Myocyte (in vitro differentiated cells): ENCODE measurements at regions not wholly inside any gene's neighbourhood (a gene's known extent, or its start where the extent isn't known, plus 50 kb on each side); places are given as distances from the start of the nearest gene placed in this dataset.

ENCODE experiments used
- DNase-seq: peaks from one replicate; pipeline ENCODE4 v3.0.0-alpha.2; 2012; ENCODE audit warnings: low read depth

DNA sequence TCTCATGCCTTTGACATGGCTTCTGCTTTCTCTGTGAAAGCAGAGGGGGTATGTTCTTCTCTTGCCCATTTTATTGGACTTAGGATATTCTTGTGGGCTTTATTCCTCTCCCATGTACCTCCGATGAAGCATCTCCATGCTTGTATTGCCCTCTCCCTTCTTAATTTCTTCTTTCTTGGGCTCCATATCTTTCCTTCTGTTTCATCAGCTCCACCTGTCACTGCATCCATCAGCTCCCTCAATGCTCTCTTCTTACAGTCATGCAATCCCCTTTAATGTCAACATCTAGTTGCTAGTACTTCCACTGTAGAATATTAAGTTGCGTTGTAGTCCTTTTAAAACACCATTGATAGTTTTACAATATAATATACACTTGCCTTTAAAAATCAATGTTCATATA is 257.6 kb downstream of the GPAT3 start:
- no peak for DNase-seq

- no peak for DNase-seq
Measured at GRCh38 chr4:83785891-83786290, 250.0 kb downstream of the GPAT3 start.

DNA sequence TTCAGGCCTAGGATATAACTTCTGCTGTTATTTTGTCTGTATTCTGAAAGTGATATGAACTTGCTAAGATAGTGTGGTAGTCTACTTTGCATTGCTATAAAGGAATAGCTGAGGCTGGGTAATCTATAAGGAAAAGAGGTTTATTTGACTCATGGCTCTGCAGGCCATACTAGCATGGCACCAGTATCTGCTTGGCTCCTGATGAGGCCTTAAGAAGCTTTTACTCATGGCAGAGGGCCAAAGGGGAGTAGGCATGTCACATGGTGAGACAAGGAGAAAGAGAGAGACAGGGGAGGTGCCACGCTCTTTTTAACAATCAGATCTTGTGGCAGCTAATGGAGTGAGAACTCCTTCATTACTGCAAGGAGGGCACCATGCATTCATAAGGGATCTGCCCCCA is 247.3 kb downstream of the GPAT3 start:
- no peak for DNase-seq

DNA sequence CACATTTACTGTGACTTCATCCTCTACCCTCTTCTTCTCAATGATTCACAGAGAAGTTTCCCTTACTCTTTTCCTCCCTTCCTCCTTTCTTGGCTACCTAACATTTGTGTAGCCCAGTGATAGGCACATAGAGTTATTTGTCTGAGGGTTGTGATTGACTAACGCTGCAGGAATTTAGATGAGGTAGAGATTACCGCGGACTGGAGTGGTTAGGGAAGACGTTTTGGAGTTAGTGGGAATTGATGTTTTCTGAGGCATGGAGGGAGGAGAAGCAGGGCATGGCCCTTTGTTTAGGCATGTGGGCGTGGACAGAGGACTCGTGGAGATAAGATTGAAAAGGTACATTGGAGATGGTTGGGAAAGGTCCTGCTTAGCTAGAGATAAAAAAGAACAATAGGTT is 246.7 kb downstream of the GPAT3 start:
- DNase-seq: no peak

DNA sequence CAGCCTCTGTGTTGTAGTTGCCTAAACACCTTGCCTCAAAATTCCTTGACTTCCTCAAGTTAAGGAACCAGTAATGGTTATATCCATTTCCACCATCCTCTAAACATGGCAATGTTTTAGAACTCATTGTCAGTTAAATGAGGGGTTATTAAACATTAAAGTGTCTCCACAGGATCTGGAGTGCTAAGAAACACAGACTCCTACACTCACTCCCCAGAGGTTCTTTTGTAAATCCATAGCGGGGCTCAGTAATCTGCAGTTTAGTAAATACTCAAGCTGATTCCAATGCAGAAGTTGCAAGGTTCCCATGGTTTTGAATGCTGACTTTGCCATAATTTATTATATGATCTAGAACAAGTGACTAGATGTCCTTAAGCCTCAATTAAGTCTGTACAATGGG is 245.5 kb downstream of the GPAT3 start:
- DNase-seq: no peak

DNA sequence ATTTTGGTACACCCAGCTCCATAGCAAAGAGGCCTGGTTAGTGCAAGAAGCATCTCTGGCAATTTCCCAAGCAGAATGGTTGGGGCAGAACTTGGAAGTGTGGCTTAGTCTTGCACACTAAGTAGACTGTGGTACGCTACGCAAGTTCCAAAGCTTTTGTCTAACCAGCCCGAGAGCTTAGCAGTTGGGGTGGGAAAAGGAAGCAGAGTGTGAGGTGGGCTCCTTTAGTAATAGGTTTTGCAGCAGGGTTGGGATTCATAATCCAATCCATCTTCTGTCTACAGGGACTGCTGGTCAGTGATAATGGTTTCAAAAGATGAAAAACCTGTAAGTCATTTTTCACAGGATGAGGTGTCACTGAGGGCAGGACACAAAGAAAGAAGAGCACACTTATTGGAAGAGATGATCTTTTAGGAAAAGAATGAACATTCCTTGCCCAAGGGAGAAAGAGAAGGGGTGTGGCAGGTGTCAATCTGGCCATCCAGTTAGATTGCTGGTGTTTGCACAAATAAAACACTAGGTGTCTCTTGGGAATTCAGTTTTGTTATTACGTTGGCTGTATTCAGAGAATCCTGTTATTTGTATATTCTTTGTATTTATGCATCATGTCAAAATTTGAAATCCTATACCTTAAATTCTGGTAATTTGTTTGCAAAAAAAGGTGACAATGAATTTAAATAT is 244.3 kb downstream of the GPAT3 start:
- no peak for DNase-seq

- no peak for DNase-seq
Measured at GRCh38 chr4:83779103-83780052, 243.5 kb downstream of the GPAT3 start.

- peak; percentile 27 for DNase-seq
Measured at GRCh38 chr4:83772685-83773084, 236.8 kb downstream of the GPAT3 start.

- DNase-seq: peak; percentile 73
Measured at GRCh38 chr4:83771113-83771705, 235.3 kb downstream of the GPAT3 start.

DNA sequence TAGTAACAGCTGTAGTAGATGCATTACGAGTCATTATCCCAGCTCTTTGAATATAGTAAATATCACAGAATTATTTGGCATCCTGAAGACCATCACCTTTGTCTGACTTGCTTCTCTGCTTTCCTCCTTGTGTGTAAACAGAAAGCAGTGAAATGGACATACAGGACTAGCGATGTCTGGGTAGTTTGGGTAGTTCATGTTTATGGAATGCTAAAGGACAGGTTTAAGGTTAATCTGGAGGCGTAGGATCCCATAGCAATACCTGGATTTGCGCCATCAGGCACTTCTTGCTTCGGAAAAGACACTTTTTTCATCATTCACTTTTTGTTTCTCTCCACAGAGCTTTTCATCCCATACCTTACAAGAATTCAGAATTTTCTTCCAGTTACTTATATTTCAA is 232.2 kb downstream of the GPAT3 start:
- no peak for DNase-seq

GRCh38 chr4:83767067-83767466 is 231.2 kb downstream of the GPAT3 start:
- DNase-seq: no peak

GRCh38 chr4:83759611-83760010 is 223.7 kb downstream of the GPAT3 start:
- no peak for DNase-seq

- DNase-seq: no peak
Measured at GRCh38 chr4:83758285-83758684, 222.4 kb downstream of the GPAT3 start.

- DNase-seq: peak; percentile 58
Measured at GRCh38 chr4:83757121-83757621, 221.3 kb downstream of the GPAT3 start.

GRCh38 chr4:83753260-83753659 is 217.4 kb downstream of the GPAT3 start:
- no peak for DNase-seq

GRCh38 chr4:83751336-83751949 is 215.5 kb downstream of the GPAT3 start:
- no peak for DNase-seq

GRCh38 chr4:83748711-83749110 is 212.8 kb downstream of the GPAT3 start:
- no peak for DNase-seq

DNA sequence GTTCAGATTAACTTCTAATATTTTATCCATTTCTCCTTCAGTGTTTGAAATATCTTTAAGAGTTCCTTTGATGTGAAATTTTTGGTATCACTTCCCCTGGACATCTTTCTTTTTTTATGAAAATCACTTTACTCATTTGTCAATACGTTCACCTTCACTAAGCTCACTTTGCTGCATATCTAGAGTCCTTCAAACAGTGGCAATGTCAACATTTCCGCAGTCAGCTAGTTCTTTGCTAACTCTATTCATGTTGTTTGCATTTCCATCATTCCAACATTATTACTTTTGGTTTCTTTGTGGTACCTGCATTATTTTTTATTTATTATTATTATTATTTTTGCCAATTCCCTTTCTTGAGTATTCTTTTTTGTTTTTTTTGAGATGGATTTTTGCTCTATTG is 203.0 kb downstream of the GPAT3 start:
- DNase-seq: no peak

DNA sequence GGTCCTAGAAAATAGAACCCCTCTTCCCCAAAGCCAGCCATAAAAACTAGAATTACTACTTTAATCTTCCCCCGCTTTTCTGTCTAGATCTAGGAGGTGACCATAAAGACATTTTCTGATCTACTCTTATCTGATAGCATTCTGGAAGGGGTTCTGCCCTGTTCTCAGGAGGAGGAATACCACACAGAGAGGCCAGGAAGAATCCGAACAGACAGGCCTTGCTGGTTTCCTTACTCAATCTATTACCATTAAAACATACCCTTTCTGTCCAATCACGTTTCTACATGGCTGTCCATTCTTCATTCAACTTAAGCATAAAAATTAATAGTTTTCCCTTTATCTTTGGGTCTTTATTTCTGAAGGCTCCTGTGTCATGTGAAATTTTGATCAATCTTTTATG is 198.7 kb downstream of the GPAT3 start:
- no peak for DNase-seq

- DNase-seq: no peak
Measured at GRCh38 chr4:83732114-83732635, 196.3 kb downstream of the GPAT3 start.

DNA sequence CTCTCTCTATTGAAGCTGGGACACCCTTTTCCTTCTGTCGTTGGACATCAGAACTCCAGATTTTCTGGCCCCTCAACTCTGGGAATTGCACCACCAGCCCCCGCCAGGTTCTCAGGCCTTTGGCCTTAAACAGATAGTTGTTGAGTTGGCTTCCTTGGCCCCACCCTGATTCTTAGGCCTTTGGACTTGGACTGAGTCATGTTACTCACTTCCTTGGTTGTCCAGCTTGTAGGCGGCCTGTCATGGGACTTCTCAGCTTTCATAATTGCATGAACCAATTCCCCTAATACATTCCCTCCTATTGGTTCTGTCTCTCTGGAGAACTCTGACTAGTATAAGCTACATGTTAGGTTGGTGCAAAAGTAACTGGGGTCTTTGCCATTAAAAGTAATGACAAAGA is 195.7 kb downstream of the GPAT3 start:
- DNase-seq: no peak
